A549 (cell line): ENCODE measurements at regions not wholly inside any gene's neighbourhood (a gene's known extent, or its start where the extent isn't known, plus 50 kb on each side); places are given as distances from the start of the nearest gene placed in this dataset.

Source experiments
- ATAC-seq, 2 experiments: fragments of 200-7000 bp in 1 of 2; fragments of >200 bp in 1 of 2; cut with Nextera tagmentation in 1 of 2; cut with Tn5 transposase in 1 of 2; 3 replicates each; pipeline versions ENCODE4 v1.8.0 to v1.9.1; 2018 to 2020; ENCODE audit warnings: mild to moderate bottlenecking in 1 of 2, moderate library complexity in 1 of 2
- CTCF ChIA-PET: fragments of 300-600 bp; sonication (Branson Sonifier 250); formaldehyde crosslinking; extraction: SDS; loops from one replicate; lab custom pipeline; 2021; ENCODE audit warnings: antibody characterized with exemption, inconsistent platforms; lab: Yijun Ruan, JAX
- POLR2A ChIA-PET: fragments of 350-600 bp; formaldehyde crosslinking; extraction: SDS; loops from one replicate; lab custom pipeline; 2021; ENCODE audit warnings: antibody characterized with exemption, inconsistent platforms; lab: Yijun Ruan, JAX
- DNase-seq, 2 experiments: peaks; one replicate each; pipeline versions ENCODE4 v3.0.0 to v3.0.0-alpha.2; 2011 to 2016; ENCODE audit warnings: low read depth in 1 of 2, low spot score in 1 of 2
- FAIRE-seq: peaks from 2 replicates; lab custom pipeline; 2011; peaks lifted over from hg19 to GRCh38; lab: Jason Lieb, UNC
- H3K27ac ChIP-seq, 2 experiments: fragments of >200 bp; sonication (Bioruptor Twin); formaldehyde crosslinking; 3 replicates each; pipeline ENCODE4 v1.5.1; 2016 to 2017
- H3K4me1 ChIP-seq: fragments of >200 bp; sonication (Bioruptor Twin); formaldehyde crosslinking; 3 replicates; pipeline ENCODE4 v1.6.1; 2016
- H3K4me2 ChIP-seq: fragments of >200 bp; sonication (Bioruptor Twin); formaldehyde crosslinking; 3 replicates; pipeline ENCODE4 v1.6.1; 2016
- H3K4me3 ChIP-seq: fragments of >200 bp; sonication (Bioruptor Twin); formaldehyde crosslinking; 3 replicates; pipeline ENCODE4 v1.5.1; 2016
- H3K9me3 ChIP-seq: fragments of >200 bp; sonication (Bioruptor Twin); formaldehyde crosslinking; 3 replicates; pipeline ENCODE4 v1.6.1; 2016
- BHLHE40 ChIP-seq: IDR thresholded peaks from 2 replicates; pipeline ENCODE4 v1.6.1; 2012; ENCODE audit warnings: low read depth, low read length, inconsistent platforms
- CBX8 ChIP-seq: fragments of 200-600 bp; sonication (generic); IDR thresholded peaks from 2 replicates; pipeline ENCODE4 v1.6.1; 2016
- CHD4 ChIP-seq: fragments of 200-600 bp; sonication (generic); IDR thresholded peaks from 2 replicates; pipeline ENCODE4 v1.6.1; 2016; ENCODE audit warnings: antibody characterized with exemption, mild to moderate bottlenecking, borderline replicate concordance
- EHF ChIP-seq: fragments of 250-450 bp; sonication (Bioruptor Pico); IDR thresholded peaks from 2 replicates; pipeline ENCODE4 v1.5.0; 2020; ENCODE audit warnings: mild to moderate bottlenecking
- EP300 ChIP-seq, 2 experiments: fragments of >200 bp; sonication (Bioruptor Twin); formaldehyde crosslinking; IDR thresholded peaks; 2 replicates in 1 of 2; 3 replicates in 1 of 2; pipeline ENCODE4 v1.6.1; 2016 to 2017
- FOSB ChIP-seq: fragments of 250-450 bp; sonication (Bioruptor Pico); IDR thresholded peaks from 2 replicates; pipeline ENCODE4 v1.5.0; 2020; ENCODE audit warnings: mild to moderate bottlenecking, moderate library complexity
- FOSL2 ChIP-seq, 2 experiments: fragments of 450-650 bp in 1 of 2; fragments of >200 bp in 1 of 2; sonication (Bioruptor Twin) in 1 of 2; formaldehyde crosslinking; IDR thresholded peaks; 2 replicates each; pipeline versions ENCODE4 v1.5.0 to v1.6.1; 2016 to 2020; ENCODE audit warnings: mild to moderate bottlenecking in 1 of 2, moderate library complexity in 1 of 2
- FOXS1 ChIP-seq: fragments of 250-450 bp; sonication (Bioruptor Pico); IDR thresholded peaks from 2 replicates; pipeline ENCODE4 v1.5.0; 2020; ENCODE audit warnings: mild to moderate bottlenecking, moderate library complexity
- GATA3 ChIP-seq: IDR thresholded peaks from 2 replicates; pipeline ENCODE4 v1.6.1; 2012; ENCODE audit warnings: borderline replicate concordance
- HDAC2 ChIP-seq: fragments of 200-600 bp; sonication (generic); IDR thresholded peaks from 2 replicates; pipeline ENCODE4 v1.6.1; 2016
- HOXB13 ChIP-seq: fragments of 250-450 bp; sonication (Bioruptor Pico); IDR thresholded peaks from 2 replicates; pipeline ENCODE4 v1.5.0; 2020; ENCODE audit warnings: low read depth, mild to moderate bottlenecking, moderate library complexity
- JUNB ChIP-seq: fragments of >200 bp; sonication (Bioruptor Twin); formaldehyde crosslinking; IDR thresholded peaks from 2 replicates; pipeline ENCODE4 v1.6.1; 2016
- KDM1A ChIP-seq: fragments of 200-600 bp; sonication (generic); IDR thresholded peaks from 2 replicates; pipeline ENCODE4 v1.6.1; 2016; ENCODE audit warnings: low read depth, mild to moderate bottlenecking
- MYC ChIP-seq: IDR thresholded peaks from 2 replicates; pipeline ENCODE4 v1.6.1; 2012; ENCODE audit warnings: mild to moderate bottlenecking, inconsistent platforms, low read length, improper control_type of control experiment, borderline replicate concordance
- NFE2L2 ChIP-seq: fragments of 150-350 bp; conservative IDR thresholded peaks from 2 replicates; pipeline ENCODE4 v1.6.1; 2014; ENCODE audit warnings: low read length
- NPAS2 ChIP-seq: fragments of 250-450 bp; sonication (Bioruptor Pico); IDR thresholded peaks from 2 replicates; pipeline ENCODE4 v1.8.0; 2022; ENCODE audit warnings: mild to moderate bottlenecking, moderate library complexity, borderline replicate concordance
- POLR2A ChIP-seq: IDR thresholded peaks from 2 replicates; pipeline ENCODE4 v1.6.1; 2012; ENCODE audit warnings: mild to moderate bottlenecking, low read length
- RAD21 ChIP-seq, 2 experiments: fragments of >200 bp in 1 of 2; sonication (Bioruptor Twin) in 1 of 2; formaldehyde crosslinking in 1 of 2; IDR thresholded peaks in 1 of 2; conservative IDR thresholded peaks in 1 of 2; 2 replicates in 1 of 2; 3 replicates in 1 of 2; pipeline ENCODE4 v1.6.1; 2012 to 2018; ENCODE audit warnings: inconsistent platforms in 1 of 2
- RNF2 ChIP-seq: fragments of 200-600 bp; sonication (generic); IDR thresholded peaks from 2 replicates; pipeline ENCODE4 v1.6.1; 2016; ENCODE audit warnings: low read depth, mild to moderate bottlenecking, antibody characterized with exemption, moderate library complexity, borderline replicate concordance
- SMC3 ChIP-seq: fragments of >200 bp; sonication (Bioruptor Twin); formaldehyde crosslinking; IDR thresholded peaks from 3 replicates; pipeline ENCODE4 v1.6.1; 2018; ENCODE audit warnings: inconsistent platforms
- ZC3H11A ChIP-seq: fragments of 450-650 bp; IDR thresholded peaks from 2 replicates; pipeline ENCODE4 v1.6.1; 2014; ENCODE audit warnings: antibody characterized with exemption, mild to moderate bottlenecking
- ZFP36 ChIP-seq: fragments of 450-650 bp; IDR thresholded peaks from 2 replicates; pipeline ENCODE4 v1.6.1; 2014; ENCODE audit warnings: borderline replicate concordance; ENCODE audit not compliant: partially characterized antibody
- WGBS: methylation state at CpG from one replicate; pipeline ENCODE4 v1.1.6; 2017; ENCODE audit errors: missing lambda C conversion rate; 5-methylcytosine and 5-hydroxymethylcytosine counted together
- TF ChIP-seq, protein P1 (sequence below): IDR thresholded peaks from 2 replicates; pipeline ENCODE4 v1.6.1; 2012; ENCODE audit warnings: low read depth, borderline replicate concordance
- TF ChIP-seq, protein P2 (sequence below): fragments of 150-350 bp; IDR thresholded peaks from 2 replicates; pipeline ENCODE4 v1.6.1; 2014; ENCODE audit warnings: low read depth, mild to moderate bottlenecking, low read length
- TF ChIP-seq, protein P3 (sequence below): fragments of >200 bp; sonication (Bioruptor Twin); formaldehyde crosslinking; IDR thresholded peaks from 2 replicates; pipeline ENCODE4 v1.6.1; 2016
- TF ChIP-seq, protein P4 (sequence below): IDR thresholded peaks from 2 replicates; pipeline ENCODE4 v1.6.1; 2012
- TF ChIP-seq, protein P5 (sequence below): fragments of 250-450 bp; sonication (Bioruptor Pico); IDR thresholded peaks from 2 replicates; pipeline ENCODE4 v1.5.0; 2021; ENCODE audit warnings: mild to moderate bottlenecking, moderate library complexity, borderline replicate concordance

DNA sequence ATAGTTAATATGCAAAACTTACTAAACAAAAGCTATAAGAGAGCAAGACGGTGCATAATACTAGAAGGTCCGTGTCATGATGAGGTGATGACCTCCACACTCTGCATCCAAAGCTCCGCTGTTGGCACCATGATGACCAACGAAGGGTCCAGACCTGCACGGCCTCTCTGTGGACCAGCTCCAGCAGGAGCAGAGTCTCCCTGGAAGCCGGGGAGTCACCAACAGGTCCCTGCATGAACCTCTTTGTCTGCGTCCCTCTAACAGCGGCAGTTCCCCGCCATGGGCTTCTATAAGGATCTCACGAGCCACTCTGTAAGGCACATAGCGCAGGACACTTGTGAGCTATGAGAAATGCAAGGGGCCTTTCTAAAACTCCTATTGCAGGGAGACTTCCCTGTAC is 517.3 kb downstream of the BRD1 start:
- 35% methylated on average over 11 of the region's 11 CpGs for WGBS
- Histone ChIP-seq H3K4me1 (no peaks in the 10 kb centered on the region), H3K27ac (no peak overlapping the region), H3K4me3 (no peak overlapping the region), H3K9me3 (no peaks in the 10 kb centered on the region), H3K4me2 (no peak overlapping the region)
- FAIRE-seq (no peak), ATAC-seq (no peak), DNase-seq (no peak)
- TF ChIP-seq, protein P1, sequence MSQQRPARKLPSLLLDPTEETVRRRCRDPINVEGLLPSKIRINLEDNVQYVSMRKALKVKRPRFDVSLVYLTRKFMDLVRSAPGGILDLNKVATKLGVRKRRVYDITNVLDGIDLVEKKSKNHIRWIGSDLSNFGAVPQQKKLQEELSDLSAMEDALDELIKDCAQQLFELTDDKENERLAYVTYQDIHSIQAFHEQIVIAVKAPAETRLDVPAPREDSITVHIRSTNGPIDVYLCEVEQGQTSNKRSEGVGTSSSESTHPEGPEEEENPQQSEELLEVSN: no peak
- TF ChIP-seq, protein P2, sequence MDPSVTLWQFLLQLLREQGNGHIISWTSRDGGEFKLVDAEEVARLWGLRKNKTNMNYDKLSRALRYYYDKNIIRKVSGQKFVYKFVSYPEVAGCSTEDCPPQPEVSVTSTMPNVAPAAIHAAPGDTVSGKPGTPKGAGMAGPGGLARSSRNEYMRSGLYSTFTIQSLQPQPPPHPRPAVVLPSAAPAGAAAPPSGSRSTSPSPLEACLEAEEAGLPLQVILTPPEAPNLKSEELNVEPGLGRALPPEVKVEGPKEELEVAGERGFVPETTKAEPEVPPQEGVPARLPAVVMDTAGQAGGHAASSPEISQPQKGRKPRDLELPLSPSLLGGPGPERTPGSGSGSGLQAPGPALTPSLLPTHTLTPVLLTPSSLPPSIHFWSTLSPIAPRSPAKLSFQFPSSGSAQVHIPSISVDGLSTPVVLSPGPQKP: no peak
- TF ChIP-seq ZFP36 (no peak), RAD21 (conservative IDR thresholded peaks at IDR 0.05 in 1 of 2, IDR thresholded peaks at IDR 0.05 in 1 of 2) (no peak), SMC3 (no peak), MYC (no peak), NPAS2 (no peak), GATA3 (no peak), FOSB (CRISPR knock-in tag) (no peak), BHLHE40 (no peak), EHF (CRISPR knock-in tag) (no peak), KDM1A (no peak), EP300 (IDR thresholded peaks at IDR 0.05) (no peak), HDAC2 (no peak), CHD4 (no peak), NFE2L2 (no peak), FOXS1 (CRISPR knock-in tag) (no peak), FOSL2 (IDR thresholded peaks at IDR 0.05) (no peak), FOSL2 (CRISPR knock-in tag; IDR thresholded peaks at IDR 0.05) (no peak)
- TF ChIP-seq, protein P3, sequence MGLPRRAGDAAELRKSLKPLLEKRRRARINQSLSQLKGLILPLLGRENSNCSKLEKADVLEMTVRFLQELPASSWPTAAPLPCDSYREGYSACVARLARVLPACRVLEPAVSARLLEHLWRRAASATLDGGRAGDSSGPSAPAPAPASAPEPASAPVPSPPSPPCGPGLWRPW: no peak
- TF ChIP-seq, protein P4, sequence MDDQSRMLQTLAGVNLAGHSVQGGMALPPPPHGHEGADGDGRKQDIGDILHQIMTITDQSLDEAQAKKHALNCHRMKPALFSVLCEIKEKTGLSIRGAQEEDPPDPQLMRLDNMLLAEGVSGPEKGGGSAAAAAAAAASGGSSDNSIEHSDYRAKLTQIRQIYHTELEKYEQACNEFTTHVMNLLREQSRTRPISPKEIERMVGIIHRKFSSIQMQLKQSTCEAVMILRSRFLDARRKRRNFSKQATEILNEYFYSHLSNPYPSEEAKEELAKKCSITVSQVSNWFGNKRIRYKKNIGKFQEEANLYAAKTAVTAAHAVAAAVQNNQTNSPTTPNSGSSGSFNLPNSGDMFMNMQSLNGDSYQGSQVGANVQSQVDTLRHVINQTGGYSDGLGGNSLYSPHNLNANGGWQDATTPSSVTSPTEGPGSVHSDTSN: no peak
- POLR2A ChIA-PET: no interaction called here
- CTCF ChIA-PET: interaction anchor here (1.8 kb wide), 1 partner anchor 264 kb away, joined by 7 read pairs; no protein-coding TSS in a partner anchor

DNA sequence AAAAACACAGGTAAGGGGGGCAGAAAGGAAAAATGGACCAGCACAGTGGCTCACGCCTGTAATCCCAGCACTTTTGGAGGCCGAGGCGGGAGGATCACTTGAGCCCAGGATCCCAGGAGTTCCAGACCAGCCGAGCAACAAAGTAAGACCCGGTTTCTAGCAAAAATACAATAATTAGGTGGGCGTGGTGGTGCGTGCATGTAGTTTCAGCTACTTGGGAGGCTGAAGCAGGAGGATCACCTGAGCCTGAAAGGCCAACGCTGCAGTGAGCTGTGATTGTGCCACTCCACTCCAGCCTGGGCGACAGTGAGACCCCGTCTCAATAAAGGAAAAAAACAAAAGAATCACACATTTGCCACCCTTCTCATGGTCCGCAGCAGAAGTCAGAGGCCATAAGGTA is 519.4 kb downstream of the BRD1 start:
- Histone ChIP-seq H3K4me1 (no peaks in the 10 kb centered on the region), H3K4me3 (no peak overlapping the region), H3K27ac (no peak overlapping the region), H3K4me2 (no peak overlapping the region), H3K9me3 (no peaks in the 10 kb centered on the region)
- WGBS: 26% methylated on average over 11 of the region's 11 CpGs
- TF ChIP-seq, protein P4: no peak
- no peak for TF ChIP-seq ZC3H11A
- TF ChIP-seq MYC: no peak
- TF ChIP-seq HOXB13 (CRISPR knock-in tag): no peak
- TF ChIP-seq, protein P5, sequence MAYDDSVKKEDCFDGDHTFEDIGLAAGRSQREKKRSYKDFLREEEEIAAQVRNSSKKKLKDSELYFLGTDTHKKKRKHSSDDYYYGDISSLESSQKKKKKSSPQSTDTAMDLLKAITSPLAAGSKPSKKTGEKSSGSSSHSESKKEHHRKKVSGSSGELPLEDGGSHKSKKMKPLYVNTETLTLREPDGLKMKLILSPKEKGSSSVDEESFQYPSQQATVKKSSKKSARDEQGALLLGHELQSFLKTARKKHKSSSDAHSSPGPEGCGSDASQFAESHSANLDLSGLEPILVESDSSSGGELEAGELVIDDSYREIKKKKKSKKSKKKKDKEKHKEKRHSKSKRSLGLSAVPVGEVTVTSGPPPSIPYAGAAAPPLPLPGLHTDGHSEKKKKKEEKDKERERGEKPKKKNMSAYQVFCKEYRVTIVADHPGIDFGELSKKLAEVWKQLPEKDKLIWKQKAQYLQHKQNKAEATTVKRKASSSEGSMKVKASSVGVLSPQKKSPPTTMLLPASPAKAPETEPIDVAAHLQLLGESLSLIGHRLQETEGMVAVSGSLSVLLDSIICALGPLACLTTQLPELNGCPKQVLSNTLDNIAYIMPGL (CRISPR knock-in tag): no peak
- no peak for TF ChIP-seq EHF (CRISPR knock-in tag)
- TF ChIP-seq JUNB: no peak
- TF ChIP-seq POLR2A: no peak
- TF ChIP-seq NFE2L2: no peak
- no peak for TF ChIP-seq BHLHE40
- TF ChIP-seq, protein P3: no peak
- TF ChIP-seq CBX8: no peak
- no peak for TF ChIP-seq RNF2
- no peak for ATAC-seq
- no peak for FAIRE-seq
- ChIA-PET CTCF (interaction anchor here (1.1 to 1.3 kb wide), 2 partner anchors 9 to 263 kb away, joined by 3 to 5 read pairs; no protein-coding TSS in a partner anchor), POLR2A (no interaction called here)
- DNase-seq: no peak
